Kidney (tissue), 13 donors: ENCODE measurements at regions not wholly inside any gene's neighbourhood (a gene's known extent, or its start where the extent isn't known, plus 50 kb on each side); places are given as distances from the start of the nearest gene placed in this dataset.

Experiments used
- DNase-seq, 5 donors: peaks; one replicate each; pipeline ENCODE4 v3.0.0-alpha.2; 2013 to 2020
- FAIRE-seq: peaks from 2 replicates; lab custom pipeline; 2012; peaks lifted over from hg19 to GRCh38; lab: Jason Lieb, UNC
- H3K27ac ChIP-seq, 2 donors: one replicate each; pipeline ENCODE4 v1.7.0; 2013; ENCODE audit warnings: low read depth in 2 of 2, low read length in 2 of 2, inconsistent platforms in 1 of 2
- H3K27me3 ChIP-seq: one replicate; pipeline ENCODE4 v1.7.1; 2013; ENCODE audit warnings: low read length, inconsistent platforms; ENCODE audit not compliant: control insufficient read depth, insufficient read depth
- H3K36me3 ChIP-seq, 3 donors: one replicate each; pipeline versions ENCODE4 v1.7.0 to v1.7.1; 2013; ENCODE audit warnings: low read length in 3 of 3, control low read depth in 1 of 3, inconsistent platforms in 1 of 3; ENCODE audit not compliant: insufficient read depth in 3 of 3, control insufficient read depth in 2 of 3
- H3K4me1 ChIP-seq, 3 donors: one replicate each; pipeline versions ENCODE4 v1.7.0 to v1.7.1; 2013; ENCODE audit warnings: low read length in 3 of 3, inconsistent platforms in 1 of 3, low read depth in 1 of 3; ENCODE audit not compliant: control insufficient read depth in 2 of 3, insufficient read depth in 2 of 3
- H3K4me3 ChIP-seq, 3 donors: one replicate each; pipeline versions ENCODE4 v1.7.0 to v1.8.1; 2013; ENCODE audit warnings: low read length in 3 of 3, control low read depth in 1 of 3, inconsistent platforms in 1 of 3
- H3K9ac ChIP-seq, 3 donors: one replicate each; pipeline versions ENCODE4 v1.7.0 to v1.7.1; 2013; ENCODE audit warnings: low read length in 3 of 3, control low read depth in 1 of 3, inconsistent platforms in 1 of 3
- H3K9me3 ChIP-seq, 3 donors: one replicate each; pipeline versions ENCODE4 v1.7.0 to v1.7.1; 2013; ENCODE audit warnings: low read length in 3 of 3, control low read depth in 1 of 3, inconsistent platforms in 1 of 3; ENCODE audit not compliant: control insufficient read depth in 2 of 3, insufficient read depth in 1 of 3
- intact Hi-C: fragments of 100-400 bp; cut with DNase I; formaldehyde crosslinking; loops from one replicate; pipeline ENCODE4 v1.11.1; 2022
- TF ChIP-seq, protein P1 (sequence below): IDR thresholded peaks from 3 replicates; pipeline ENCODE4 v1.5.1; 2012; ENCODE audit warnings: mild to moderate bottlenecking, moderate library complexity, borderline replicate concordance; ENCODE audit not compliant: insufficient read depth; ENCODE audit errors: extremely low read depth
- donor health status: control.
- donor health status: control.
- donor health status: control.
- donor health status: control.
- donor health status: control.
- donor health status: DM: yes; HTN: yes; CAD: no.
- donor health status: Normal renal cell carcinoma (clear cell type).

GRCh38 chr18:27661320-27662018, 476.4 kb upstream of the CHST9 start:
- no peak overlapping the region for H3K27ac ChIP-seq
- H3K36me3 ChIP-seq: no peaks in the 10 kb centered on the region
- H3K9ac ChIP-seq: no peak overlapping the region
- no peak overlapping the region for H3K4me3 ChIP-seq
- DNase-seq: peak in 2 of 5 donors; percentile 16
- no peak for FAIRE-seq
- H3K27me3 ChIP-seq: no peaks in the 10 kb centered on the region
- no peaks in the 10 kb centered on the region for H3K4me1 ChIP-seq
- H3K9me3 ChIP-seq: no peaks in the 10 kb centered on the region
- intact Hi-C loops: no loop called here
- TF ChIP-seq, protein P1, sequence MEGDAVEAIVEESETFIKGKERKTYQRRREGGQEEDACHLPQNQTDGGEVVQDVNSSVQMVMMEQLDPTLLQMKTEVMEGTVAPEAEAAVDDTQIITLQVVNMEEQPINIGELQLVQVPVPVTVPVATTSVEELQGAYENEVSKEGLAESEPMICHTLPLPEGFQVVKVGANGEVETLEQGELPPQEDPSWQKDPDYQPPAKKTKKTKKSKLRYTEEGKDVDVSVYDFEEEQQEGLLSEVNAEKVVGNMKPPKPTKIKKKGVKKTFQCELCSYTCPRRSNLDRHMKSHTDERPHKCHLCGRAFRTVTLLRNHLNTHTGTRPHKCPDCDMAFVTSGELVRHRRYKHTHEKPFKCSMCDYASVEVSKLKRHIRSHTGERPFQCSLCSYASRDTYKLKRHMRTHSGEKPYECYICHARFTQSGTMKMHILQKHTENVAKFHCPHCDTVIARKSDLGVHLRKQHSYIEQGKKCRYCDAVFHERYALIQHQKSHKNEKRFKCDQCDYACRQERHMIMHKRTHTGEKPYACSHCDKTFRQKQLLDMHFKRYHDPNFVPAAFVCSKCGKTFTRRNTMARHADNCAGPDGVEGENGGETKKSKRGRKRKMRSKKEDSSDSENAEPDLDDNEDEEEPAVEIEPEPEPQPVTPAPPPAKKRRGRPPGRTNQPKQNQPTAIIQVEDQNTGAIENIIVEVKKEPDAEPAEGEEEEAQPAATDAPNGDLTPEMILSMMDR: no peak

DNA sequence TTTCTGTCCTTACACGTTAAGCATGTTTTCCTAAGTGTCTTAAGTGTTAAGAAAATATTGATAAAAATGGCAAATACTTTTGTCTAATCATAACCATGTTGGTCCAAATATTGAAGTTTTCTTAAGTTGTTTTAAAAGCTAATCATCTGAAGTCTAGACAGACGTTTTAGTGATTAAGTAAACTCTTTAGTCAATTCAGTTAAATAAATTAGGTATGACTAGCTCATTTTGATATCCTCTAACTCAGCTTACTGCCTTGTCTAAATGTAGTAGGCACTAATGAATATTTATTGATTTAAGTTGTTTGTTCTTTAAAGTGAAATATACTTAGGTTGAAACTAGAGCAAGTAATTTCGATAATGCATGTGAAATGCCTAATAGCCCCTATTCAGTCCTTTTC, 471.8 kb upstream of the CHST9 start:
- no peaks in the 10 kb centered on the region for H3K36me3 ChIP-seq
- TF ChIP-seq, protein P1: no peak
- no peak for FAIRE-seq
- no peak for DNase-seq
- no peaks in the 10 kb centered on the region for H3K27me3 ChIP-seq
- no peaks in the 10 kb centered on the region for H3K9me3 ChIP-seq
- no peak overlapping the region for H3K27ac ChIP-seq
- no peak overlapping the region for H3K4me3 ChIP-seq
- H3K4me1 ChIP-seq: no peaks in the 10 kb centered on the region
- intact Hi-C loops: no loop called here
- no peak overlapping the region for H3K9ac ChIP-seq

DNA sequence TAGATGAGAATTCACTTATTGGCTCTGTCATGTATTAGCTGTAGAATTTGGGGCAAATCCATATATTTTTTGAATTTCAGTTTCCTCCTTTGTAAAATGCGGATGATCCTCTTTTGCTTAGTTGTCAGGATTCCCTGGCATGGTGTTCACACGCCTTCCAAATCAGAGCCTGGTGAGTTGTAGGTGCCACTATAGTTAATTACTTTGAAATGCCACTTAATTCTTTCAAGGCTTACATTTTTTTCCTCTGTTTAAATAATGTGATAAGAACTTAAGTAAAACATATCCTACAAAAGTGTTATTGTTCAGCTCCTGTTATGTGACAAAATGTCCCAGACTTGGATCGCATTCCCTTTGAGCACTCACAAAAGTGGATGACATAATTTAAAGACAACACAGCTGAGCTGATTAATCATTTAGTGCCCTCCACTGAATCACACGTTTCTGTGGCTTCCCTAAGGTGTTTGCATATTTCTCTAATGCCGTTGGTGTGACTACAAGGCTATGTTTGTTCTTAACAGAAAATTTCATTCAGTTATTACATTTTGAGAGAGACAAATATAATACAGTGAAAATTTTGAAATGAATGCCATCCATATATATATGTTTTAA, 471.2 kb upstream of the CHST9 start:
- Histone ChIP-seq H3K4me1 (no peaks in the 10 kb centered on the region), H3K9ac (no peak overlapping the region), H3K27me3 (no peaks in the 10 kb centered on the region), H3K4me3 (no peak overlapping the region), H3K9me3 (no peaks in the 10 kb centered on the region), H3K27ac (no peak overlapping the region), H3K36me3 (no peaks in the 10 kb centered on the region)
- TF ChIP-seq, protein P1: no peak
- FAIRE-seq: no peak
- intact Hi-C loops: no loop called here
- DNase-seq: no peak
